LoVo (cell line): ENCODE measurements at regions not wholly inside any gene's neighbourhood (a gene's known extent, or its start where the extent isn't known, plus 50 kb on each side); places are given as distances from the start of the nearest gene placed in this dataset.
"Not testable (repeated sequence)": the region's sequence is repeated elsewhere in the genome, so short reads cannot be mapped to it uniquely, and the experiment has no call there.

Experiments used
- DNase-seq: peaks from one replicate; pipeline ENCODE4 v3.0.0-alpha.2; 2016; ENCODE audit warnings: low spot score

GRCh38 chr10:120204877-120205276 lies 252.2 kb upstream of the PLPP4 start:
- DNase-seq, result no peak

DNA sequence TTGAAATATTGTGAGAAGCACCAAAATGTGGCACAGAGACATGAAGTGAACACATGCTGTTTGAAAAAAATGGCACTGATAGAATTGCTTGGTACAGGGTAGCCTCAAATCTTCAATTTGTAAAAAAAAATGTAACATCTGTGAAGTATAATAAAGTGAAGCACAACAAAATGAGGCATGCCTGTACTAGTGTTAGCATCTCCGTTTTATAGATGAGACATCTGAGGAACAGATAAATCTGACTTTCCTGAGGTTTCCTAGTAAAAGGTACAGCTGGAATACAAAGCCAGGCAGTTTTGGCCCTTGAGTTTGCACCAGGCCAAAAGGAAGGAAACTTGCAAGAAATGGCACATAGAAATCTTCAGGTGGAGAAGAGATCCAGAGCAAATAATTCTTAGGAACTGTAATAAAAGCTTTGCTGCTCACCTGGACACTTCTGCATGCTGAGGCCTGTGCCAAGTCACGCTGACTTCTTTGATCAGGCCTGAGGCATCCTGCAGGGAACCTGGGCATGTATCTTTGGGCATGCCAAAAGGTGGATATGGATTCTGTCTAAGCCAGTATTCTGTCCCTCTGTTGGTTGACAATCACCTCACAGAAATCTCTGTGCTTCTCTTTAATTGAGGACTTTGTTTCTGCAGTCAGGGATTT lies 251.5 kb upstream of the PLPP4 start:
- no peak for DNase-seq

DNA sequence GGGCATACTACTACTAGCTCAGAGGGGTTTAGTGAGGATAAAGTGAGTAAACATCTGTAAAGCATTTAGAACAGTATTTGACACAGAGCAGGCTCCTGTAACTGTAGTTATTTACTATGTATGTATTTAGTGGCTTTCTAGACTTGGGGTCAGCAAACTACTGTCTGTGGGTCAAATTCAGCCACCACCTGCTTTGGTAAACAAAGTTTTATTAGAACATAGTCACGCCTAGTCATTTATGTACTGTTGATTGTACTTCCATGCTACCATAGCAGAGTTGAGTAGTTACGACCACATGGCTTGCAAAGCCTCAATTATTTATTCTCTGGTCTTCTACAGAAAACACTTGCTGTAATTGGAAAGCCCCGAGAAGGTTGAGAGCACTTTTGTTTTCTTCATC lies 248.5 kb upstream of the PLPP4 start:
- no peak for DNase-seq

GRCh38 chr10:120209124-120209762 lies 247.8 kb upstream of the PLPP4 start:
- DNase-seq, result no peak

DNA sequence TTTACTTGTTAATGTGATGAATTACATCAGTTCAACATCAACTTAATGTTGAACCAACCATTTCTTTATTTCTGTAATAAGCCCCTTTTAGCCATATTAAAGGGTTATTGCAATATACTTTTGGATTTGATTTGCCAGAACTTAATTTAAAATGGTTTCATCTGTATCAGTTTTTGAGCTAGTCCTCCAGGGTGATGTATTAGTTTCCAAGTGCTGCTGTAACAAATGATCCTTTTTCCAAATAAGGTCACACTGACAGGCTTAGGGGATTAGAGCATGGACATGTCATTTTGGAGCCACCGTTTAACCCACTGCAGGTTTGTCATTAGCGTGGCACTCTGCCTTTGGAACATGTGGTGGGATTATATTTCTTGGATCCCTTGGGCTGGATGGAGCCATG lies 244.8 kb upstream of the PLPP4 start:
- no peak for DNase-seq

DNA sequence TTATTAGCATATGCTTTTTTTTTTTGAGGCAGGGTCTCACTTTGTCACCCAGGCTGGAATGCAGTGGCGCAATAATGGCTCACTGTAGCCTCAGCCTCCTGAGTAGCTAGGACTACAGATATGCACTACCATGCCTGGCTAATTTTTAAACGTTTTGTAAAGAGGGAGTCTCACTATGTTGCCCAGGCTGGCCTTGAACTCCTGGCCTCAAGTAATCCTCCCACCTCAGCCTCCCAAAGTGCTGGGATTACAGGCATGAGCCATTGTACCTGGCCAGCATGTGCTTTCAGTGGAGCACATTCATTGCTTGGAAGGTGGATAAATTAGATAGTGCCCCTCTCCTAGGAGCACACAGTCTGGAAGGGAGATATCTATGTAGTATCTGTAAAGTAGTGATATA lies 243.7 kb upstream of the PLPP4 start:
- DNase-seq, result not testable (repeated sequence)

DNA sequence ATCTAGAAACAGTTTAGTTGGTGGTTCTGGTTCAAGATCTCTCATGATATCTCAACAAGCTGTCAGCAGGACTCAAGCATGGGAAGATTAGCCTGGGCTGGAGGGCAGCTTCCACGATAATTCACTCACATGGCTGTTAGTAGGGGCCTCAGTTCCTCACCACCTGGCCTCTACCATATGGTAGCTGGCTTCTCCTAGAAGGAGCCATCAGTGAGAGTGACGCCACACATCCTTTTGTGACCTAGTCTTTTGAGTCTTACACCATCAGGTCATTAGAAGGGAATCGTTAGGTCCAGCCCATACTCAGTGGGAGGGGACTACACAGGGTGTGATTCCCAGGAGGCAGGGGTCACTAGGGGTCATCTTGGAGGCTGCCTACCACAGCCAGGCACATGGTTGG lies 239.3 kb upstream of the PLPP4 start:
- no peak for DNase-seq

DNA sequence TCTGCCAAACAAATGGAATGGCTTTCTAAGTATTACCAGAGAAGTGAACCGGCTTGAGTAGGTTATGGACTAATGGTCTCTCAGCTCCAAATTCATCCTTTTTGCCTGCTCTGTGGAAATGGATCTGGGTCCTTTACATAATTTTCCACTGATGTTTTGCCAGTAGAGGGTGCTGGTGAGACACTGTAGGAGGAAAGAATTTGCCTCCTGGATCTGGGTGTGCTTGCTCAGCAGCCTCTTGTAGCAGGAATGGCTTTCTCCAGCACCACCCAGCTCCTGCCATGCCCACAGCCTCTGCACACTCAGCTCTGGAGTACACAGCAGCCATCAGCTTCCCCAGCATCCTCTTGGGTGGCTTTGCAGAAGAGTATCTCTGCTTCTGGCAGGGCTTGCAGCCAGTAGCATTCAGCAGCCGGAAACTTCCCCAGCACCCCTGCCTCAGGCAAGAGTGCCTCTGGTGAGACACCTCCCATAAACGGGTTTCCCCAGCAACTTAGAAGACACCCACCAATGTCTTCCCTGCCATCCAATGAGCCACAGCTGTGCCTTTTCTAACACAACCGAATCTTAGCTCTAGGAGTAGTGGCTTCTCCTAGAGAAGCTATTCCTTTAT lies 235.0 kb upstream of the PLPP4 start:
- DNase-seq, result peak; percentile 62

GRCh38 chr10:120229641-120230040 lies 227.4 kb upstream of the PLPP4 start:
- DNase-seq, result no peak

GRCh38 chr10:120239695-120240094 lies 217.3 kb upstream of the PLPP4 start:
- not testable (repeated sequence) for DNase-seq

DNA sequence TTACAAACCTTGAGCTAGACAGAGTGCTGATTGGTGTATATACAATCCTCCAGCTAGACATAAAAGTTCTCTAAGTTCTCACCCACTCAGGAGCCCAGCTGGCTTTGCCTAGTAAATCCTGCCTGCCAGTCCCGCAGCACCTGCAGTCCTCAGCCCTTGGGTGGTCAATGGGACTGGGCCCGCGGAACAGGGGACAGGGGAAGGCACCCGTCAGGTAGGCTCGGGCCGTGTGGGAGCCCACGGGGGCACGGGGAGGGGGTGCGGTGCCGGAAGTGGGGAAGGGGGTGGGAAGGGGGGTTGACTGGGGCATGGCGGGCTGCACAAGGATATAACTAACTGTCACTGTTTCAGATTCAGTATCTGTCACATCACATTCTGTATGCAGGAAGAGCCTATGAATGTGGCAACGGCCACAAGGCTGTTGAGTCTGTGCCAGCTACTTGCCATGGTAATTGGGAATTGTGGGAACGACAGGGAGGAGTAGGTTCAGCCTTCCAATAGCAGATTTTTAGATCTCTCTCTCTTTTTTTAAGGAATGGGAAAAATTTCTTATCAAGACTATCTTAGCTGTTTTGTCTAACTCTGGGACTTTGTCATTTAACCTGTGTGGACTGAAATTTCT lies 205.1 kb upstream of the PLPP4 start:
- DNase-seq, result no peak

- peak; percentile 2 for DNase-seq
Observed at GRCh38 chr10:120253131-120253530, 203.9 kb upstream of the PLPP4 start.

DNA sequence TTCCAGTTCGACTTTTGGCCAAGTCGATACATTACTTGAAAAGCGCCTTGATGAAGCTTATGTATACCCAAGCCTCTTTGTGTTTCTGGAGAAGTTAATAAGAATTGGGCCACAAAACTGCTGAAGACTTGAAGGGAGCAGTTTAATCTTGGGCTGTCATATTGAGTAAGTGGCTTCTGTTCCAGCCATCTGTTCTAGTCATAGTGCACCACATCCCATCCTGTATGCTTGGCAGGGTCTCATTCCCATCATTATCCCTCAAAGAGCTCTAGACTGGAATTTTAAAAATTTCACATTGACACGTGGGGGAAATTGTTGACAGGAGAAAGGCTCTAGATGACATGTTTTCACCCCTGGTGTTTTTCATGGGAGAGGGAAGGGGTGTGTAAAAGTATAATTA lies 196.6 kb upstream of the PLPP4 start:
- DNase-seq, result no peak

- no peak for DNase-seq
Observed at GRCh38 chr10:120262857-120263547, 194.0 kb upstream of the PLPP4 start.

DNA sequence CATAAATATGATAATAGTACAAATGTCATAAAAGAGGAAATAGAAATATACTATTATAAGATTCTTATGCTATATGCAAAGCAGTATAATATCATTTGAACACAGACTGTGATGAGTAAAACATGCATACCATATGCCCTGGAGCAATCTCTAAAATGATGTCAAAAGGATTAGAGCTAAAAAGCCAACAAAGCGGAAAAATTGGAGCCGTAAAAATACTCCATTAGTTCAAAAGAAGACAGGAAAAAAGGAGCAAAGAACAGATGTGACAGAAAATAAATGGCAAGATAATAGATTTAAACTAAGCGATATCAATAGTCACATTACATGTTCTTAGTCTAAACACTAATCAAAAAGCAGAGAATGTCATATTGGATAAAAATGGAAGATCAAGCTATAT lies 191.0 kb upstream of the PLPP4 start:
- no peak for DNase-seq

DNA sequence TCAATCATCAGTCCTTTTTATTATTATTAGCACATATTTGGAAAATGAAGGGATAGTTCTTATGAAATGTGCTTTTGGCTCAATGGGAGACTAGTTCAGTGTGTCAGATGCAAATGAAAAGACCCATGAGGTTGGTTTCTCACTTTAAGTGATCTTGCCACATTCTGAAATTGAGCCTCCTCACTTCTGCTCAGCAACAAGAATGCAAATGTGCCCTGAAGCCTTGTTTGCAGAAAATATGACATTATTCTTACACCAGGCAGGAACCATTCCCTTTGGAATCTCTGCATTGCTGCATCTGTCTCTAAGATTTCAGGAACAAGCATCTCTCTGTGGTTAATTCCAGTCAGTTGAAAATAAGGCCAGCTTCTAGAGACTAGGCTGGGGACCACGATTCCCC lies 186.1 kb upstream of the PLPP4 start:
- no peak for DNase-seq

GRCh38 chr10:120271696-120272095 lies 185.3 kb upstream of the PLPP4 start:
- DNase-seq, result no peak

- no peak for DNase-seq
Observed at GRCh38 chr10:120272350-120272749, 184.7 kb upstream of the PLPP4 start.

GRCh38 chr10:120278069-120278468 lies 179.0 kb upstream of the PLPP4 start:
- no peak for DNase-seq

- no peak for DNase-seq
Observed at GRCh38 chr10:120279196-120279595, 177.8 kb upstream of the PLPP4 start.

DNA sequence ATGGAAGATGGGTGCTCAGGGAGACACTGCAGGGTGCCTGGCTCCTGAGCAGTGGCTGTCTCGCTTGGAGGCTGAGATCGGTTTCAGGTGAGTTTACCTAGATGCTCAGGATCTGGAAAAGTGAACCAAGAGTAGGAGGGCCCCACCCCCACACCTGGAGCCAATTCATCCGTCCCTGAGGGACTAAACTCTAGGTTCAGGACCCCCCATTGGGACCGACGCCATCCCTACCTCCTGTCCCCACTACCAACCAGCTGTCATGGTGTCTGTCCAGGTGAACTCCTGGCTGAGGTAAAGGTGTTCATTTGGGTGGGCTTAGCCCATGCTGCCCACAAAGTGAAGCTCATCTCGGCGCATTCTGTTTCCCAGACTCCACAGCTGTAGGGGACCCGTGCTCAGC lies 174.6 kb upstream of the PLPP4 start:
- DNase-seq, result no peak

DNA sequence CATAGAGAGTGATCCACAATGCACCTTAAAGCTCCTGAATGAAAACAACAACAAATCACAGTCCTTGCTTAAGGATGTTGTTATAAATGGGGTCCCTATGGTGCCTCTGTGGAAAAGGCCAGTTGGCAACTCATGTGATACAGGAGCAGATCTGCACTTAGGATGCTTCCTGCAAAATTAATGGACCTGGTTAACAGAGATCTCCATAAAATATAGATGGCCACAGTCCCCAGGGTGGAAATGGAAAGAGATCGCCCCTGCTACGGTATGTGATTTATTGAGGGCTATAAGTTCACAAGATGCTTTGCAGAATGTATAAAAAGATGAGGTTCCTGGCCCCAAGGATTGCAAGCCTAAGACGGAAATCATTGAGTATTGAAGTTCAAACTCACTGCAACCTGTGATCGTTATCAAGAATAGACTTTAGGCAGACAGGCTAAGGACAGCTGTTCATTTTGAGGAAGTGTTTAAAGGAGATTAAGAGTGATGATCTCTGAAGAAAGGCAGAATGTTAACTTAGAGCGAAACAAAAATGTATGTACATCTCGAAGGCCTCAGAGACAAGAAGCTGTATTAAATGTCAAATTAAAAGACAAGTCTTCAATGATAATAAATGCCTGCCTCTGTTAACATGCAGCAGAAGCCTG lies 174.1 kb upstream of the PLPP4 start:
- DNase-seq, result no peak
